ENCODE measurements at regions not wholly inside any gene's neighbourhood (a gene's known extent, or its start where the extent isn't known, plus 50 kb on each side); places are given as distances from the start of the nearest gene placed in this dataset.

GRCh38 chrX:487836-488235 is 101.1 kb upstream of the PPP2R3B start:
- TF ChIP-seq CTCF (IDR thresholded peaks at IDR 0.05) (no peak), POLR2AphosphoS5 (IDR thresholded peaks at IDR 0.05) (no peak), POLR2A (IDR thresholded peaks at IDR 0.05) (no peak)

All from sigmoid colon (tissue), 4 donors.